ENCODE measurements at regions not wholly inside any gene's neighbourhood (a gene's known extent, or its start where the extent isn't known, plus 50 kb on each side); places are given as distances from the start of the nearest gene placed in this dataset.

GRCh38 chr13:54305377-54305776 lies 1276.8 kb downstream of the OLFM4 start:
- TF ChIP-seq, protein P1, sequence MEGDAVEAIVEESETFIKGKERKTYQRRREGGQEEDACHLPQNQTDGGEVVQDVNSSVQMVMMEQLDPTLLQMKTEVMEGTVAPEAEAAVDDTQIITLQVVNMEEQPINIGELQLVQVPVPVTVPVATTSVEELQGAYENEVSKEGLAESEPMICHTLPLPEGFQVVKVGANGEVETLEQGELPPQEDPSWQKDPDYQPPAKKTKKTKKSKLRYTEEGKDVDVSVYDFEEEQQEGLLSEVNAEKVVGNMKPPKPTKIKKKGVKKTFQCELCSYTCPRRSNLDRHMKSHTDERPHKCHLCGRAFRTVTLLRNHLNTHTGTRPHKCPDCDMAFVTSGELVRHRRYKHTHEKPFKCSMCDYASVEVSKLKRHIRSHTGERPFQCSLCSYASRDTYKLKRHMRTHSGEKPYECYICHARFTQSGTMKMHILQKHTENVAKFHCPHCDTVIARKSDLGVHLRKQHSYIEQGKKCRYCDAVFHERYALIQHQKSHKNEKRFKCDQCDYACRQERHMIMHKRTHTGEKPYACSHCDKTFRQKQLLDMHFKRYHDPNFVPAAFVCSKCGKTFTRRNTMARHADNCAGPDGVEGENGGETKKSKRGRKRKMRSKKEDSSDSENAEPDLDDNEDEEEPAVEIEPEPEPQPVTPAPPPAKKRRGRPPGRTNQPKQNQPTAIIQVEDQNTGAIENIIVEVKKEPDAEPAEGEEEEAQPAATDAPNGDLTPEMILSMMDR (conservative IDR thresholded peaks at IDR 0.05; ENCODE audit: low read depth, low read length), result no peak
- TF ChIP-seq EZH2 (IDR thresholded peaks at IDR 0.05; ENCODE audit: borderline replicate concordance, low read depth, low read length, poor library complexity, severe bottlenecking), result no peak
